Body of pancreas (tissue), 4 donors: ENCODE measurements at regions not wholly inside any gene's neighbourhood (a gene's known extent, or its start where the extent isn't known, plus 50 kb on each side); places are given as distances from the start of the nearest gene placed in this dataset.

Source experiments
- ATAC-seq: fragments of 150-250 bp; one replicate; pipeline ENCODE4 v1.9.1; 2016
- DNase-seq, 4 donors: peaks; one replicate each; pipeline ENCODE4 v3.0.0-alpha.2; 2019
- H3K27ac ChIP-seq, 4 donors: fragments of 200-600 bp; sonication (generic); 1 replicate in 3 of 4; 2 replicates in 1 of 4; pipeline versions ENCODE4 v1.5.1 to v1.6.1; 2016 to 2019; ENCODE audit warnings: mild to moderate bottlenecking in 1 of 4, mixed read lengths in 1 of 4, moderate library complexity in 1 of 4
- H3K27me3 ChIP-seq, 2 donors: fragments of 200-600 bp; sonication (generic); one replicate each; pipeline ENCODE4 v1.6.0; 2016; ENCODE audit warnings: mild to moderate bottlenecking in 1 of 2
- H3K36me3 ChIP-seq, 2 donors: fragments of 200-600 bp; sonication (generic); replicated peaks in 1 of 2; 2 replicates each; pipeline ENCODE4 v1.5.1; 2016; ENCODE audit warnings: low read depth in 2 of 2; ENCODE audit not compliant: insufficient read depth in 1 of 2
- H3K4me1 ChIP-seq: fragments of 200-600 bp; sonication (generic); one replicate; pipeline ENCODE4 v1.6.0; 2016
- H3K4me3 ChIP-seq, 2 donors: fragments of 200-600 bp; sonication (generic); 1 replicate in 1 of 2; 2 replicates in 1 of 2; pipeline ENCODE4 v1.5.1; 2016 to 2019
- H3K9me3 ChIP-seq, 3 donors: fragments of 200-600 bp; sonication (generic); 1 replicate in 2 of 3; 2 replicates in 1 of 3; pipeline ENCODE4 v1.5.1; 2016
- CTCF ChIP-seq, 7 experiments: fragments of 450-650 bp in 4 of 7; fragments of 200-600 bp in 3 of 7; sonication (generic) in 3 of 7; IDR thresholded peaks; one replicate each; pipeline ENCODE4 v1.5.1; 2016 to 2019; ENCODE audit warnings: antibody characterized with exemption in 7 of 7
- POLR2A ChIP-seq, 3 donors: fragments of 450-650 bp; IDR thresholded peaks; one replicate each; pipeline ENCODE4 v1.6.1; 2016; ENCODE audit warnings: antibody characterized with exemption in 3 of 3, mild to moderate bottlenecking in 2 of 3
- WGBS, 2 donors: methylation state at CpG; one replicate each; pipeline ENCODE4 v1.1.5; 2017; 5-methylcytosine and 5-hydroxymethylcytosine counted together
- intact Hi-C: fragments of 100-400 bp; cut with DNase I; formaldehyde crosslinking; loops from one replicate; pipeline ENCODE4 v1.15.1; 2023

GRCh38 chr9:86706391-86706790 lies 240.9 kb downstream of the GAS1 start:
- no peak for ATAC-seq
- intact Hi-C loops: no loop called here
- TF ChIP-seq POLR2A (IDR thresholded peaks at IDR 0.05): no peak
- no peak for TF ChIP-seq CTCF (IDR thresholded peaks at IDR 0.05)
- no peaks in the 10 kb centered on the region for H3K4me1 ChIP-seq
- H3K4me3 ChIP-seq: no peak overlapping the region
- H3K27ac ChIP-seq: no peak overlapping the region
- no peaks in the 10 kb centered on the region for H3K27me3 ChIP-seq
- no peaks in the 10 kb centered on the region for H3K36me3 ChIP-seq
- 100% methylated on average over 1 of the region's 1 CpG; no CpG with 5 or more reads in 1 of the 2 donors for whole genome bisulfite sequencing, 2 donors
- no peak for DNase-seq
- no peaks in the 10 kb centered on the region for H3K9me3 ChIP-seq

DNA sequence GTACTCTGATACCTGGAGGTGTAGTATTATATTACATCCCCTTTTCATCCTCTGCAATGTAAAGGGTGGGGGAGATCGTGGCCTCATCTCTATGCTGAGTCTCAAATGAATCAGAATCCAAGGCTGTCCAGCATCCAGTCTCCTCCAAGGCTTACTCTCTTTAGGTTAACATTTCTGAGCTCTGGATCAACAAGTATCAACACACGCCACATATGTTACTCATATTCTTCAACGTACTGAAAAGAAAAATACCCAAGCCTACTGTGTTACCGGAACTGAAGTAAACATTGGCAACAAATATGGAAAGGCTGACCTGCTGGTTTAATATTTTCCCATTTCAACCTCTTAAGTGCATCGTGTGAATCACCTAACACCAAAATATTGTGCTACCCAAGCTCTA lies 241.8 kb downstream of the GAS1 start:
- H3K36me3 ChIP-seq: no peaks in the 10 kb centered on the region
- no peak for TF ChIP-seq CTCF (IDR thresholded peaks at IDR 0.05)
- no peak for TF ChIP-seq POLR2A (IDR thresholded peaks at IDR 0.05)
- no peak overlapping the region for H3K27ac ChIP-seq
- no peaks in the 10 kb centered on the region for H3K27me3 ChIP-seq
- WGBS, 2 donors: 63 to 79% methylated on average over 5 of the region's 5 CpGs
- H3K4me1 ChIP-seq: peaks cover 9% of the 10 kb centered on the region
- ATAC-seq: no peak
- no peak overlapping the region for H3K4me3 ChIP-seq
- DNase-seq: no peak
- H3K9me3 ChIP-seq: no peaks in the 10 kb centered on the region
- intact Hi-C loops: no loop called here

DNA sequence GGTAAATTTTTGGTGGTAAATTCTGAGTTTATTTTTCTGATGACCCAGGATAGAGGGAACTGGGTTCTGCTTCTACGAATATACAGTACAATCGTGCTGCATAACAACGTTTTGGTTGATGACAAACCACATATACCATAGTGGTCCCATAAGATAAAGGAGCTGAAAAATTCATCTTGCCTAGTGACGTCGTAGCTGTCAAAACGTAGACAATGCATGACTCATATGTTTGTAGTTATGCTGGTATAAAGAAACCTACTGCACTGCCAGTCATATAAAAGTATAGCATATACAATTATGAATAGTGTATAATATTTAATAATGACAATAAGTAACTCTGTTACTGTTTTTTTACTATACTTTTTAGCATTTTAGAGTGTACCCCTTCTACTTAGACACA lies 244.0 kb downstream of the GAS1 start:
- intact Hi-C loops: no loop called here
- H3K4me3 ChIP-seq: no peak overlapping the region
- no peaks in the 10 kb centered on the region for H3K9me3 ChIP-seq
- H3K36me3 ChIP-seq: no peaks in the 10 kb centered on the region
- H3K27ac ChIP-seq: no peak overlapping the region
- no peaks in the 10 kb centered on the region for H3K27me3 ChIP-seq
- ATAC-seq (no peak), DNase-seq (no peak)
- WGBS, 2 donors: 62 to 70% methylated on average over 6 of the region's 6 CpGs
- TF ChIP-seq CTCF (IDR thresholded peaks at IDR 0.05) (no peak), POLR2A (IDR thresholded peaks at IDR 0.05) (no peak)
- H3K4me1 ChIP-seq: peaks cover 14% of the 10 kb centered on the region

GRCh38 chr9:86700629-86701028 lies 246.7 kb downstream of the GAS1 start:
- DNase-seq (peak; percentile 73 to 86 (median 78)), ATAC-seq (peak; percentile 95)
- Histone ChIP-seq H3K27ac (no peak overlapping the region), H3K4me1 (peaks cover 21% of the 10 kb centered on the region), H3K4me3 (no peak overlapping the region), H3K9me3 (no peaks in the 10 kb centered on the region), H3K27me3 (no peaks in the 10 kb centered on the region), H3K36me3 (no peaks in the 10 kb centered on the region)
- intact Hi-C loops: no loop called here
- no peak for TF ChIP-seq POLR2A (IDR thresholded peaks at IDR 0.05)
- TF ChIP-seq CTCF (IDR thresholded peaks at IDR 0.05): no peak
- WGBS, 2 donors: 15 to 16% methylated on average over 8 of the region's 8 CpGs

GRCh38 chr9:86697999-86698398 lies 249.3 kb downstream of the GAS1 start:
- Histone ChIP-seq H3K27ac (no peak overlapping the region), H3K36me3 (no peaks in the 10 kb centered on the region), H3K9me3 (no peaks in the 10 kb centered on the region), H3K4me3 (no peak overlapping the region), H3K27me3 (no peaks in the 10 kb centered on the region), H3K4me1 (peaks cover 21% of the 10 kb centered on the region)
- no peak for DNase-seq
- ATAC-seq: no peak
- no peak for TF ChIP-seq CTCF (IDR thresholded peaks at IDR 0.05)
- TF ChIP-seq POLR2A (IDR thresholded peaks at IDR 0.05): no peak
- intact Hi-C loops: no loop called here
- 83 to 87% methylated on average over 4 of the region's 4 CpGs for WGBS, 2 donors
